GM12892 (cell line): ENCODE measurements at regions not wholly inside any gene's neighbourhood (a gene's known extent, or its start where the extent isn't known, plus 50 kb on each side); places are given as distances from the start of the nearest gene placed in this dataset.

Experiments
- POLR2A ChIP-seq: IDR thresholded peaks from 2 replicates; pipeline ENCODE4 v1.6.1; 2011; ENCODE audit warnings: low read depth, low read length, control low read depth
- POLR2AphosphoS5 ChIP-seq: IDR thresholded peaks from 2 replicates; pipeline ENCODE4 v1.6.1; 2011; ENCODE audit warnings: low read depth, low read length, control low read depth
- TAF1 ChIP-seq: IDR thresholded peaks from 2 replicates; pipeline ENCODE4 v1.6.1; 2011; ENCODE audit warnings: low read depth, mild to moderate bottlenecking, control low read depth, low read length, borderline replicate concordance

DNA sequence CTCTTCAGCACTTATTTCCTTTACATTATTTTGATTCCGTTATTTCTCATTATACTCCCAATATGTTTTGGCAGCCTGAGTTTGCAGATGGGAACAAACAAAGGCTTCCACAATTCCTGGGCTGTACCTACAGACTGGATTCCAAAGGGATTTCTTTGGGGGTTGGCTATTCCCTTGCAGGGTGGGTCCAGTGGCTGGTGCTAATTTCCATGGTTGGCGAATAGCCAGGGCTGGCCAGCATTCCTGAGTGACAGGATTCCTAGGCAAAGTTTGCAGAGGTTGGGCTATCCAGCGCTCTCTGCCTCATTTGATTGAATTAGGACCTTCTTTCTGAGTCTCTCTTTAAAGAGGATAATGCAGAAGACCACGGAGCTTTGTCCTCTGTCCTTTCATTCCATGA lies 207.4 kb downstream of the MAF start:
- no peak for TF ChIP-seq TAF1
- no peak for TF ChIP-seq POLR2A
- no peak for TF ChIP-seq POLR2AphosphoS5
